H54 (cell line): ENCODE measurements at regions not wholly inside any gene's neighbourhood (a gene's known extent, or its start where the extent isn't known, plus 50 kb on each side); places are given as distances from the start of the nearest gene placed in this dataset.

ENCODE experiments used
- DNase-seq: peaks from one replicate; pipeline ENCODE4 v3.0.0; 2011; ENCODE audit warnings: low spot score, mixed read lengths; ENCODE audit not compliant: insufficient read length
- FAIRE-seq: peaks from 3 replicates; lab custom pipeline; 2011; peaks lifted over from hg19 to GRCh38; lab: Jason Lieb, UNC
- POLR2A ChIP-seq: IDR thresholded peaks from 2 replicates; pipeline ENCODE4 v1.6.1; 2011; ENCODE audit warnings: low read depth, mild to moderate bottlenecking, low read length

- FAIRE-seq (no peak), DNase-seq (no peak)
- TF ChIP-seq POLR2A: no peak
Measured at GRCh38 chr2:79453918-79454317, 58.9 kb upstream of the CTNNA2 start.

GRCh38 chr2:79452651-79453050 lies 60.2 kb upstream of the CTNNA2 start:
- FAIRE-seq: no peak
- no peak for TF ChIP-seq POLR2A
- DNase-seq: no peak

- no peak for FAIRE-seq
- no peak for DNase-seq
- no peak for TF ChIP-seq POLR2A
Measured at GRCh38 chr2:79447463-79447862, 65.4 kb upstream of the CTNNA2 start.

- DNase-seq: no peak
- no peak for TF ChIP-seq POLR2A
- FAIRE-seq: no peak
Measured at GRCh38 chr2:79446313-79446712, 66.5 kb upstream of the CTNNA2 start.

GRCh38 chr2:79437433-79438267 lies 75.2 kb upstream of the CTNNA2 start:
- FAIRE-seq: no peak
- DNase-seq: peak; percentile 23
- TF ChIP-seq POLR2A: no peak

- FAIRE-seq (no peak), DNase-seq (no peak)
- no peak for TF ChIP-seq POLR2A
Measured at GRCh38 chr2:79434362-79434761, 78.5 kb upstream of the CTNNA2 start.

- DNase-seq (no peak), FAIRE-seq (no peak)
- TF ChIP-seq POLR2A: no peak
Measured at GRCh38 chr2:79432731-79433146, 80.1 kb upstream of the CTNNA2 start.

GRCh38 chr2:79428745-79429144 lies 84.1 kb upstream of the CTNNA2 start:
- DNase-seq: no peak
- FAIRE-seq: no peak
- TF ChIP-seq POLR2A: no peak

GRCh38 chr2:79414690-79415089 lies 98.2 kb upstream of the CTNNA2 start:
- no peak for TF ChIP-seq POLR2A
- FAIRE-seq (no peak), DNase-seq (no peak)

GRCh38 chr2:79394485-79394859 lies 118.4 kb upstream of the CTNNA2 start:
- no peak for FAIRE-seq
- no peak for TF ChIP-seq POLR2A
- no peak for DNase-seq

- no peak for DNase-seq
- TF ChIP-seq POLR2A: no peak
- no peak for FAIRE-seq
Measured at GRCh38 chr2:79393806-79394484, 118.9 kb upstream of the CTNNA2 start.

- FAIRE-seq (no peak), DNase-seq (no peak)
- no peak for TF ChIP-seq POLR2A
Measured at GRCh38 chr2:79393107-79393685, 119.7 kb upstream of the CTNNA2 start.

- no peak for DNase-seq
- FAIRE-seq: no peak
Measured at GRCh38 chr2:79389481-79389880, 123.4 kb upstream of the CTNNA2 start.

GRCh38 chr2:79388024-79388423 lies 124.8 kb upstream of the CTNNA2 start:
- FAIRE-seq: no peak
- TF ChIP-seq POLR2A: no peak

More at GRCh38 chr2:79389481-79389880, 123.4 kb upstream of the CTNNA2 start:
- no peak for TF ChIP-seq POLR2A

More at GRCh38 chr2:79388024-79388423, 124.8 kb upstream of the CTNNA2 start:
- DNase-seq: no peak
